Upper lobe of left lung (tissue), 6 donors: ENCODE measurements at regions not wholly inside any gene's neighbourhood (a gene's known extent, or its start where the extent isn't known, plus 50 kb on each side); places are given as distances from the start of the nearest gene placed in this dataset.
A peak's percentile ranks its signal among the peaks of the same experiment; 100 is the strongest.

Source experiments
- ATAC-seq, 2 donors: fragments of 200-7000 bp; cut with Tn5 transposase; one replicate each; pipeline ENCODE4 v1.9.1; 2022; ENCODE audit warnings: mild to moderate bottlenecking in 2 of 2, moderate library complexity in 2 of 2; ENCODE audit not compliant: low FRiP score in 2 of 2
- DNase-seq, 2 donors: peaks; one replicate each; pipeline ENCODE4 v3.0.0-alpha.2; 2019 to 2020
- H3K27ac ChIP-seq, 4 donors: fragments of 200-600 bp; sonication (generic); one replicate each; pipeline ENCODE4 v1.5.1; 2016 to 2019
- H3K27me3 ChIP-seq, 4 donors: fragments of 200-600 bp; sonication (generic); one replicate each; pipeline ENCODE4 v1.5.1; 2017 to 2019
- H3K36me3 ChIP-seq, 4 donors: fragments of 200-600 bp; sonication (generic); one replicate each; pipeline ENCODE4 v1.5.1; 2016 to 2019
- H3K4me1 ChIP-seq, 4 donors: fragments of 200-600 bp; sonication (generic); one replicate each; pipeline ENCODE4 v1.5.1; 2018 to 2019
- H3K4me3 ChIP-seq, 4 donors: fragments of 200-600 bp; sonication (generic); one replicate each; pipeline ENCODE4 v1.5.1; 2017 to 2019; ENCODE audit warnings: mild to moderate bottlenecking in 2 of 4, moderate library complexity in 1 of 4
- H3K9me3 ChIP-seq, 4 donors: fragments of 200-600 bp; sonication (generic); one replicate each; pipeline ENCODE4 v1.5.1; 2018 to 2019
- CTCF ChIP-seq, 6 experiments: fragments of 450-650 bp in 4 of 6; fragments of 200-600 bp in 2 of 6; sonication (generic) in 2 of 6; IDR thresholded peaks; one replicate each; pipeline ENCODE4 v1.5.1; 2016 to 2019; ENCODE audit warnings: antibody characterized with exemption in 6 of 6
- EP300 ChIP-seq, 4 donors: sonication (generic); formaldehyde crosslinking; IDR thresholded peaks; one replicate each; pipeline ENCODE4 v1.5.1; 2017; ENCODE audit warnings: antibody characterized with exemption in 4 of 4, control low read depth in 2 of 4
- POLR2A ChIP-seq, 4 donors: fragments of 450-650 bp; IDR thresholded peaks; one replicate each; pipeline ENCODE4 v1.5.1; 2016 to 2017; ENCODE audit warnings: antibody characterized with exemption in 4 of 4, mild to moderate bottlenecking in 2 of 4
- POLR2AphosphoS5 ChIP-seq, 2 donors: sonication (generic); formaldehyde crosslinking; IDR thresholded peaks; one replicate each; pipeline ENCODE4 v1.5.1; 2017; ENCODE audit warnings: antibody characterized with exemption in 2 of 2
- WGBS, 2 donors: methylation state at CpG; one replicate each; pipeline ENCODE4 v1.1.5; 2017 to 2018; 5-methylcytosine and 5-hydroxymethylcytosine counted together
- small RNA-seq, 4 donors: library from RNA; depleted of rRNA; stranded (forward); fragments of <200 nt; gene quantifications; one replicate each; pipeline ENCODE3, GENCODE V24; 2016
- donor health status: DM: no; HTN: no; CAD: no; lungs with moderate emphysema.
- donor health status: DM: no; HTN: yes; CAD: no; lungs with severe emphysema.

GRCh38 chr4:55284331-55284730 lies 61.7 kb upstream of the SRD5A3 start:
- TF ChIP-seq CTCF (IDR thresholded peaks at IDR 0.05) (no peak), POLR2AphosphoS5 (IDR thresholded peaks at IDR 0.05) (no peak), EP300 (IDR thresholded peaks at IDR 0.05) (no peak), POLR2A (IDR thresholded peaks at IDR 0.05) (no peak)
- H3K27me3 ChIP-seq = no peaks in the 10 kb centered on the region
- no peak overlapping the region for H3K27ac ChIP-seq
- no peaks in the 10 kb centered on the region for H3K36me3 ChIP-seq
- H3K4me1 ChIP-seq = no peaks in the 10 kb centered on the region
- H3K9me3 ChIP-seq = peaks cover 5 to 21% (median 14%) of the 10 kb centered on the region in 4 donors
- DNase-seq (no peak), ATAC-seq (no peak)
- 96 to 100% methylated on average over 1 of the region's 1 CpG for WGBS, 2 donors
- no peak overlapping the region for H3K4me3 ChIP-seq

GRCh38 chr4:55291227-55291640 lies 54.8 kb upstream of the SRD5A3 start:
- H3K4me3 ChIP-seq = no peak overlapping the region
- H3K9me3 ChIP-seq = no peaks in the 10 kb centered on the region
- H3K4me1 ChIP-seq = no peaks in the 10 kb centered on the region
- TF ChIP-seq EP300 (IDR thresholded peaks at IDR 0.05) (no peak), POLR2A (IDR thresholded peaks at IDR 0.05) (no peak), CTCF (IDR thresholded peaks at IDR 0.05) (no peak), POLR2AphosphoS5 (IDR thresholded peaks at IDR 0.05) (no peak)
- no peaks in the 10 kb centered on the region for H3K36me3 ChIP-seq
- 56 to 71% methylated on average over 3 of the region's 3 CpGs for WGBS, 2 donors
- no peak overlapping the region for H3K27ac ChIP-seq
- ATAC-seq (peak in 1 of 2 donors; percentile 79), DNase-seq (no peak)
- no peaks in the 10 kb centered on the region for H3K27me3 ChIP-seq

GRCh38 chr4:55296096-55296495 lies 49.9 kb upstream of the SRD5A3 start:
- ATAC-seq = no peak
- Histone ChIP-seq H3K27ac (no peak overlapping the region), H3K4me3 (no peak overlapping the region), H3K36me3 (no peaks in the 10 kb centered on the region), H3K27me3 (no peaks in the 10 kb centered on the region), H3K4me1 (no peaks in the 10 kb centered on the region), H3K9me3 (no peaks in the 10 kb centered on the region)
- TF ChIP-seq POLR2A (IDR thresholded peaks at IDR 0.05) (no peak), POLR2AphosphoS5 (IDR thresholded peaks at IDR 0.05) (no peak), EP300 (IDR thresholded peaks at IDR 0.05) (no peak), CTCF (IDR thresholded peaks at IDR 0.05) (no peak)
- 92 to 93% methylated on average over 4 of the region's 4 CpGs for WGBS, 2 donors
- DNase-seq = no peak

Small RNA genes lying in the stretch of these regions (small RNA-seq; reads per million reads assigned to genes)
- gene RN7SL822P (0 reads per million in 4 donors), gene RNU6-746P (0 reads per million in 4 donors)
